ENCODE measurements at regions not wholly inside any gene's neighbourhood (a gene's known extent, or its start where the extent isn't known, plus 50 kb on each side); places are given as distances from the start of the nearest gene placed in this dataset.
"Not testable (repeated sequence)": the region's sequence is repeated elsewhere in the genome, so short reads cannot be mapped to it uniquely, and the experiment has no call there.

DNA sequence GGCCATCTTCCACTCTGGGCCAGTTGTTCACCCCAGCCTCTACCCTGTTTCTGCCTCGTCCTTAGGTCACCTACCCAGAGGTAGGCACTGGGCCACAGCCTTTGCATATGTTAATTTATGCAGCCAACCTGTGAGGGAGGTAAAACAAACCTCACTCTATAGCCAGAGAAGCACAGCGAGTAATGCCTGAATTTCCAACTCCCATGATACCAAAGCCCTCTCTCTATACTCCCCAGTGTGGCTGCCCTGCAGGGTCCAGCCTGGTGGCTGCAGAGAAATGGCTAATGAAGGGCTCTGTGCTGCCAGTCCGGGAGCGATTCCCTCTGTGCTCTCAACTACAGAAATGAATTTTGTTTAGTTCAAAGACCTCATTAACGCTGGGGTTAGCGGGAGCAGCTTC is 397.0 kb upstream of the CCL2 start:
- DNase-seq: no peak

DNA sequence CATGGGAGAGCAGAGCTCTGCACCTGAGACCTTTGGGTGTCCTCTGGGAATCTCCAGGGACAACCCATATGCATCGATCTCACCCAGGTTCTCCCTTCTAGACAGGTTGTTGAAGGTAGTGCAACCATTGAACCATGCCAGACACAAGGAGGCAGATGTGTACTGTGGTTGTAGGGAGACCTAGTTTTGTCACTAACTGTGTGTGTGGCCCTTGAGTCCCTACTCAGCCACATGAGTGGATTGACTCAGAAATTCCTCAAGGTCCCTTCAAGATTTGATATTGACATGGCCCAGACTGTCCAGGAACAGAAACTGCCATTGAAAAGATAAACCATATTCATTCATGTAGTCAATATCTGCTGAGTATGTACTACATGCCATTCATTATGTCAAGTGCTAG is 396.4 kb upstream of the CCL2 start:
- no peak for DNase-seq

DNA sequence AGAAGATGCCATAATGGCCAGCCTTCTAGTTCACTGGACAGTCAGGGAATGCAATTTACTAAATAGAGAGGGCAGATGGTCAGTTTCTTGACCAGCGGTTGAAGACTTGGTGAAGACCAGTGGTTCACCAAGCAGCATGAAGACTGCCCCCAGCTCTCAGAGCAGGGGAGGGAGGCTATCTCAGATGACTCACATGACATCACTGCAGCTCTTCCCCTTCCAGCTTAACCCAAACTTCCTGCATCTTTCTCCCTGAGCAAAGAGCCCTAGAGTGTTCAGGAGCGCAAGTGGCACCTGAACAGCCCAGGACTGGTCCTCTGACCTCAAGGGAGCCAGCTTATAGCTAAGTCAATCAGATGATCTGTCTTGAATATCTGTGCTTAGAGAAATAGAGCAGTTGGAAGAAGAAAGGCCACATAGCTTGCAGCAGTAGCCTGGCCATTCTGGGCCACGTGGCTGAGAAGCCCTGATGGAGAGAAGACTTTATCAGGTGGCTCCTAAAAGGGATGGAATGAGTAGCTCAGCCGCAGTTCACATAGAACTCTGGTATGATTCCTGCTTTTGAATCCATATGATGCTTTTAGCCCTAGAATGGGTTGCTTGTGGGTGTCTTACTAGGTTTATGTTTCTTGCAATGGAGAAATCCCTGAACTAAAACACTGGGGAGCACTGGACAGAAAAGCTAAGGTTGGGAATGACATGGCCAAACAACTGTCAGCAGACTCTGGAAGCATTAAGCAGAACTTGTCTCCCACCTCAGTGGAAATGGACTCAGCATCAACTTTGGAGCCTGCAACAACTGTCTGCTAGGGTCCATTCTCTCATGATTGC is 392.1 kb upstream of the CCL2 start:
- no peak for DNase-seq

DNA sequence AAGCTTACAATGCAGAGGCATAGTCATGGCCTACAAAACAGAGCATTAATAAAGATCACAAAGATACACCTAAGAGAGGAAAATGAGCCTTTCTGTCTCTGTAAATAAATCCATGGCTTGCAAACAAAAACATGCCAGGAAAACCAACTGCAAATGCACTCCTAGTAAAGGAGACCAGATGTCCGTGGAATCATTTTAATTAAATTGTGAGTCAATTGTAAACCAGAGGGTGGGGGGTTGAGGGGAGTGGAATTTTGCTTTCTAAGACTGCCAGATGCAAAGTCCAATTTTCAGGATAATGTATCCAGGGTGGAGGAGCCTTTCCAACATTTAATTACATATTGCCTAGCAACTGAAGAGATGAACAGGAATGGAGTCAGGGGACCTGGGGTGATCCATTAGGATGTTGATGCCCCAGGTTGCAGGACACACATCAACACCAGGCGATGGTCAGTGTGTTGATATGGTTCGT is 390.3 kb upstream of the CCL2 start:
- DNase-seq: no peak

DNA sequence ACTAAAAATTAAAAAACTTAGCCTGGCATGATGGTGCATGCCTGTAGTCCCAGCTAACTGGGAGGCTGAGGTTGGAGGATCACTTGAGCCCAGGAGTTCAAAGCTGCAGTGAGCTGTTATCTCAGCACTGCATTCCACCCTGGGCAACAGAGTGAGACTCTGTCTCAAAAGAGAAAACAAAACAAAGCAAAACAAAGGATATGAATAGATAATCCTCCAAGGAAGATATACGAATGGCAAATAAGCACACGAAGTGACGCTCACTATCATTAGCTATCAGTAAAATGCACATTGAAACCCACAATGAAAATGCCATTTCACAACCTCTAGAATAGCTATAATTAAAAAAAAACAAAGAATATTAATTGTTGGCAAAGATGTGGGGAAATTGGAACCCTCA is 386.2 kb upstream of the CCL2 start:
- no peak for DNase-seq

DNA sequence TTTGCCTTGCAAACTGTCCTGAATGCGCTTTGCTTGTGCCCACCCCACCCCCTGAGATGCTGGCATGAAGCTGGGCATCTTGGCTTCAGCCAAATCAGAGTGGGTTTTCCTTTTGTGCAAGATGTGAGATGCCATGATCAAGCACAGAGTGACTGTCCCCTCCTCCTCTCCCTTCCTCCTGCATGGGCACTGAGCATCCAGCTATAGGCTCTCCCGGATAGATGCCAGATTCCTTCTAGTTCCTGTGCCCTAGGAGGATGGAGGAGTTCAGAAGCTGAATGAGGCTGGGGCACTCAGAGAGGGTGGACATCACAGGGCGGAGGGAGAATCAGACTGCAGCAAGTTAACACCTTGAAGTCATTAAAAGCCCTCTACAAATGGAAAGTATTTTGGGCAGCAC is 384.1 kb upstream of the CCL2 start:
- no peak for DNase-seq

DNA sequence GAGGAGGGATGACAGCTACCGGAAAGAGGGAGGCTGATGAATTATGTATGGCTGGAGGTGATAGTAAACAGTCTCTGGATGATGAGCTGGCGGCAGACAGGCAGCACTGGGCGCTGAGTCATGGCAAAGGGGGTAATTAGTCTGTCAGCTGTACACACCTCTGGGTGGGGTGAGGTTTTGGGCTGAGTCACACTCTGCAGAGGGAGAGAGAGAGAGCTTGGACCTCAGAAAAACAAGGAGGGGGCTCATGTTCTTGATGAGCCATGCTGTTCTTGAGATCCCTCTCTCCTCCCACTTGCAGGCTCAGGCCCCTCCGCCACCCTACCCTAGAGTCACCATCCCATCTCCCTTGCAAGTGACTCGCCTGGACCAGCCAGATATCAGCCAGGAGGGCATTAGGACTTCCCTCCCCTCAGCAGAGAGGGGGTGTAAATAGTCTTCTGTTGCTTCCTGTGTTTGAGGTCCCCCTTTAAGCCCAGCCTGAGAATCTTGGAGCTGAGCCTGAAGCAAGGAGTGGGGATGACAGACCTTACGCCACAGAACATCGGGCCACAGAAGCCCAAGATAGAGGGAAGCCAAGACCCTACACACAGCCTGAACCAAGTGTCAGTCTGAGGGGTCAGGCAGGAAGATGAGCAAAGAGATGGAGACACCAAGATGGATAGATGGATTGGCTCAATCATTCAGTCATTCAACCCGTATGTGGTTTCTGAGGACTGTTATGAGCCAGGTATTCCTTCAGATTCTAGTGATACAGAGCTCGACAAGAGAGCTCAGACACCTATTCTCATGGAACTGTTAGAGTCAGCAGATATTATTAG is 383.2 kb upstream of the CCL2 start:
- DNase-seq: no peak

DNA sequence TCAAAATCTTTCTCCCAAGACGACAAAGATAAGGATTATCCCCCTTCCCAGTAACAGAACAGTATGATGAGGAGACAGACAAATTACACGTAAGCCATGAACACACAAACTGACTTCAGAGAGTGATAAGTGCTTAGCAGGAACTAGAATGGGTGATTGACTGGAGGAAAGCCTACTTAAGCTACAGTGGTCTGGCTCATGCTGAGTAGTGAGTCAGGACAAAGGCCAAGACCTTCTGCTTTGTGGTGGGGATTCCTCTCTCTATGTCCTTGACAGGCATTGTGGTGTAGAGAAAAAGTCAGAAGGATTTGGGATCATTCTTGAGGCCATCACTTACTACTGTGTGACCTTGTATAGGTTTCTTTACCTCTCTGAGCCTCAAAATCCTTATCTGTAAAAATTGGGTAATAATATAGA is 381.9 kb upstream of the CCL2 start:
- no peak for DNase-seq

DNA sequence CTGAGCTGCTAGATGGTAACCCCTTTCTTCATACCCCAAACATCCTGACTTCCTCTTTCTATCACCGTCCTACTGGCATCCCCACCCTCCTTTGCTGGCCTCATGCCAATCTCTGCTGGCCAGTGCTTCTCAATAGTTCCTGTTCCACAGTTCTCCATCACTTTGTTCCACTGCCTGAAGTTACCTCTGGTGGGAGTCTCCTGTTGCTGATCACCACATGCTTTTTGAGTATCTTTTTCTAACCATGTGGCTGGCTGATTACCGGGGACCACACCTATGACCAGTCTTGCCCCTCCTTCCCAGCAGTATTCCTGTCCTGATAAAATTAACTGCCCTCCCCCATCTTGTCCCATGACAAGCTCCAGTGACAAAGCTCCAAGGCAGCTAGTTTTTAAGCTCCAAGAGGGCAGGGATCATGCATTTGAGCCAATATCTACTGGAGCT is 380.4 kb upstream of the CCL2 start:
- no peak for DNase-seq

DNA sequence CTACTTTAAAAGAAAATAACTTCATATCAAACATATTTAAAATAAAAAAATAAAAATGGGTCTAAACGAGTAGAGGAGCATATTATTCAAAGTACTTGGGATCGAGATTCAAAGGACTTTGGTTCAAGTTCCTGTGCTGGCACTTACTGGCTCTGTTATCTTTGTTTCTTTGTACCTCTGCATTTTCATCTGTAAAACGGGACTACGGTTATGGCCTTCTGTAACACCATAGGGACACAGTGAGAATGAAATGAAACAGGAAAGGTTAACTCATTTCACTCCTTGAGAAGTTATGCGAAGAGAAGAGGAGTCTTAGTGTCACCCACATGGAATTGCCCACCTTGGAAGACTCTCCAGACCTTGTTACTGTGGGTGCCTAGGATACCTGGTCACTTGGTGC is 379.1 kb upstream of the CCL2 start:
- DNase-seq: no peak

DNA sequence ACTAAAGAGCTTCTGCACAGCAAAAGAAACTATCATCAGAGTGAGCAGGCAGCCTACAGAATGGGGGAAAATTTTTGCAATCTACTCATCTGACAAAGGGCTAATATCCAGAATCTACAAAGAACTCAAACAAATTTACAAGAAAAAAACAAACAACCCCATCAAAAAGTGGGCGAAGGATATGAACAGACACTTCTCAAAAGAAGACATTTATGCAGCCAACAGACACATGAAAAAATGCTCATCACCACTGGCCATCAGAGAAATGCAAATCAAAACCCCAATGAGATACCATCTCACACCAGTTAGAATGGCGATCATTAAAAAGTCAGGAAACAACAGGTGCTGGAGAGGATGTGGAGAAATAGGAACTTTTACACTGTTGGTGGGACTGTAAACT is 372.8 kb upstream of the CCL2 start:
- not testable (repeated sequence) for DNase-seq

DNA sequence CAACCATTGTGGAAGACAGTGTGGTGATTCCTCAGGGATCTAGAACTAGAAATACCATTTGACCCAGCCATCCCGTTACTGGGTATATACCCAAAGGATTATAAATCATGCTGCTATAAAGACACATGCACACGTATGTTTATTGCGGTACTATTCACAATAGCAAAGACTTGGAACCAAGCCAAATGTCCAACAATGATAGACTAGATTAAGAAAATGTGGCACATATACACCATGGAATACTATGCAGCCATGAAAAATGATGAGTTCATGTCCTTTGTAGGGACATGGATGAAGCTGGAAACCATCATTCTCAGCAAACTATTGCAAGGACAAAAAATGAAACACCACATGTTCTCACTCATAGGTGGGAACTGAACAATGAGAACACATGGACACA is 372.4 kb upstream of the CCL2 start:
- not testable (repeated sequence) for DNase-seq

DNA sequence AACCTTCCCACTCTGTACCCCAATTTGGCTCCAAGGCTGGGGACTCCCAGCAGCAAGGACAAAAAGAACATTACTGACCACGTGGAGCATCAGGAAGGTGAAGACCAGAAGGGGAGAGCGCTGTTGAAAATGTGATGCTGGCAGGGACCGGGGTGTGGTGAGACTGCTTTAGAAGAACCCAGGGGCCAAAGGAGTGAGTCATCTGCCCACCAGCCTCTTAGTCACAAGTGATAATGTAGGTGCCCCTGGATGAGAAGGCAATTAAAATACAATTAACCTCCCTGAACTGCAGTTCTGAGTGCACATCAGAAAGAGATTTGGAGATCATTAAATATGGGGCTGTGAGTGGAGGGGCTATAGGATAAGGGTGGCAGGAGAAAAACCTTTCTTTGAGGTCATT is 366.6 kb upstream of the CCL2 start:
- no peak for DNase-seq

DNA sequence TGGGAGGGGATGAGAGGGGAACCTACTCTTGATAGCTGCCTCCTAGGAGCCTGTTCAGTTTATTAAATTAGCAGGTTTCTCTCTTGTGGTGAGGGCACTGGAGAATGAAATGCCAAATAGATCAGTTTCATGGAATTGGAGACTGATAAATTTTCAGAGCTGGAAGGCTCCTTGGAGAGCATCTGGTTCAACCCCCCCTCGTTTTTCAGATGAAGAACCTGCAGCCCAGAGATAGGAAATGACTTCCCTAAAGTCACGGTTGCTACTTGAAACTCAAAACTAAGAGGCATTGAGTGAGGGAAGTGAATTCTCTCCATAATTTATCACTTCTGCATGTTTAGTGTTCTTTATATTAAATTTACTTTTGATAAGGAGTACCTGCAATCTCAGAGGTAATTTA is 366.0 kb upstream of the CCL2 start:
- DNase-seq: no peak

DNA sequence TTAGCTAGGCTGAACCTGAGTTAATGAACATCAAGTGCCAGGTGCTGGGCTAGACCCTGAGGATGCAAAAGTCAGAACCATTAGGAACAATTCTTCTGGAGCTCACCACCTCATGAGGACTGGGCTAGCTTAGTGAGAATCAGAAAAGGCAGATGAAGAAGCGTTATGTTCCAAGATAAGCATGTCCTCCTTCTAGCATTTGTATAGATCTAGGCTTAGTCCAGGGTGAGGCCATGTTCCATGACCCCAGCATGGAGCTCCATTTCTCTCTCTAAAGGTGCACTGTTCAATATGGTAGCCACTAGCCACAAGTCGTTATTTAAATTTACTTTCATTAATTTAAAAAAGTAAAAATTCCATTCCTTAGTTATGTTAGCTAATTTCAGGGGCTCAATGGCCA is 365.3 kb upstream of the CCL2 start:
- DNase-seq: no peak

DNA sequence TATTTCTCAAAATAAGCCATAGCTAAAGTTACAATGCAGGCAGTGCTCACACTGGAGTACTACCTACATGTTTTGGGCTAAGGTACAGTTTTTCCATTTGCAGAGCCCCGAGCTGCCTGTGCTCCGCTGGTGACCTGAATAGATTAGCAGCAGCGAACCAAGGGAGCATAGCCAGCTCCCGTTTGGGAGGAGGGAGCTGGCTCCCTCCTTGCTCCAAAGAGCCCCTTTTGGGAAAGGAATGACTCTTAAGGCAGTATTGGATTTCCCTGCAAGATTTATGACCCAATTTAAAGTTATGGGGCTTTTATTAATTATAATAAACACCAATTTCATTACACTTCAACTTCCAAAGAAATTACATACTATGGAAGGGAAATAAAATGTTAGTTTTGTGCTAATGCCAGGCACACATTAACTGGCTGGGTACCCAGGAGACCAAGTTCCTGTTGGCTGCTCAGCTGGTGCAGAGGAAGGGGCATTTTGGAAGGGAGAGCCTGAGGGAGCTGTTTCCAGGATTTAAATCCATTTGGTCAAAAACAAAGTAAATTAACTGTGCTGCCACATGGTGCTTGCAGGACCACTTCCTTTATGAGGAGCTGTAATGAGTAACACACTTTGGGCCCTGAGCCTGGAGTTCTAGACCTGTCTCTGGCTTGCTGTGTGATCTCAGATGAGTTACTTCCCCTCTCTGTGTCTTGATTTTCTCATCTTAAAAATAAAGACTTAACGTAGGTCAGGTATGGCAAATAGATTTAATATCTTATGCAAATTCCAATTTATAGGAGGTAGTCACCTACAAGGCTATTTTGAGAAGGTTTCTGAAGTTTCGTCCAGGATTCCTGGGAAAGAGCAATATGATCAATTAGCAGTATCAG is 362.1 kb upstream of the CCL2 start:
- DNase-seq: no peak

DNA sequence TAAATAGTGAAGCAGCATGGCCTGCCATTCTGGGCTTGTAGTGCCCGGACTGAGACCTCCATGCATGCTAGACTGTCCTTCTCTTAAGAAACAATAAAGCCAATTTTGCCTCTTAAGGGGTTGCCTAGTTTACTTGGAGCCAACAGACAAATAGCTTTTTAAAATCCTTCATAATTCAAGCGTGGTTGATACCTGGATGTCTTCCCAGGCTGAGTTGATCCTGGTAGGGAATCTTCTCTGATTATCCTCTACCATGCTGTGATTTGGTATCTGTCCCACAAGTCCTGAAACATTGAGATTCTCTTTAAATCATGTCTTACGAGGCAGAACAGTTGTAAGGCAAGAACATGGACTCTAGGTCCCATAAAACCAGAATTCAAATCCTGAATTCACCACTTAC is 359.6 kb upstream of the CCL2 start:
- no peak for DNase-seq

DNA sequence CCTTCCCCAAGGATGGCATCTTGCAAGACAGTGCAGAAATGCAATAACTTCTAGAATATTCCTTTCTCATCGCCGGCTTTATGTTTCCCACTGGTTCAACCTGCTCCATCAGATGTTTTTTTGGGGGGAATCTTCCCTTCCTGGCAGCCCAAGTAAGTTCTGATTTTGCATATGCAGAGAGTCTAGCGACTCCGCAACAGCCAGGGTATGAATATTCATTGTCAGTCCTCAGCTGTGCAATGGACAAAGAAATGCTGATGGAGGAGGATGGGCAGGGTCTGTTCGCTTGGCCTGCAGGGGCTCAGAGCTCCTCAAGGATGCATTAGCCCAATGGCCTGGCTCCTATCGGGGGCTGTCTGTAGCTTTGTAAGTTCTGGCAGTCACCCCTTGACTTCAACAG is 358.8 kb upstream of the CCL2 start:
- DNase-seq: no peak

DNA sequence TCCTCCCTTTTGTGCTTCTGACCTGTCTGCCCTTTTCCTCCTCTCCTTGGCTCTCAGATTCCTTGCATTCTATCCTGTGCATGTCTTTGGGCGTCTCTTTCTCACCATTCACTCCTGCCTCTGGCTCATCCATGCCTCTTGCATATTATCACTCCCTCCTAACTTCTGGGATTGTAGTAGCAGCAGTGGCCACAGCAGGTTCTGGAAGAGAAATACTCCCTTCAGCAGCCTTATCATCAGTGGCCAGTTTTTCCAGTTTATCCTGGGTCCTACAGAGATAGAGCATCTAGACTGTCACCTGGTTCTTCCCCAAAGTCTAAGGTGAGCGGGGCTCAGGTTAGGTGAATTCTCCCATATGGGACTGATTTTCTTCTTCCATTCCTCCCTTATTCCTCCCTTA is 354.0 kb upstream of the CCL2 start:
- DNase-seq: no peak

DNA sequence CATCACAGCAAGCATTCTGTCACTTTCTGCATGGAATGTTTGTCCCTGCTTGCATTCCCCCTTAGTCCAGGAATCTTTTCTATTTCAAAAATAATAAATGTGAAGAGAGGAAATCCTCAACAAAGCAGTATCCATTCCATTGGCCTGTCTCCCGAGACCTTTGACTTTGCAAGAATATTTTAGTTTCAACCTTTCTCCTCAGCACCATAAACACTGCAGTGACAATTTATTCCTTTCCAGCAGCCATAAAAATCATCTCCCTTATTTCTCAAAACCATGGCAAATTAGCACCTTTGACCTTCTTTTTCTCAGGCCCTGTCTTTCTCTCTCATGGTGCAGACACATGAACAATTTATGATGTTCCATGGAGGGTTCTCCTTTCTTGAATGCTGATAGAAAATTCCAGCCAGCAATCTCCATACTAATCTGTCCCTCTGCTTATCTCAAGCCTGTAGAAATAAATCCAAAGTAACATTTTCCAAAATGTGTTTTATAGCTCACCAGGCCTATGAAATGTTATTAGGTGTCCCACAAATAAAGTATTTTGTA is 352.1 kb upstream of the CCL2 start:
- no peak for DNase-seq

DNA sequence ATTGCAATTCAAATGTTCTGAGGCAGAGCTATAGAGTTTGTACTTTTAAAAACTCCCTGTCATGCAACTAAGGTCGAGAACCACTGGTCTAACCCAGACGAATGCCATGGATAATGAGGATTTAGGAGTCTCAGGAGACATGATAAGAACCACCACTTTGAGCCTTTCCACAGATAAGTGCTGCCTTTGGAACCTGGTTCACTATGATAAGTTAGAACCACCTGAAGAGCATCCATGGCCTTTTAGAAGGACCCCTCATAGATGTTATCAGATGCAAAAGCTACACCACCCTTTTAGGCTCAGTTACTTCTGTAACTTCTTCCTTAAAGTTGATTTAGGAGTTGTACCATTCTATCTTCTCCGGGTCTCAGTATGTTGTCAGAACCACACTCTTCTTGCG is 350.6 kb upstream of the CCL2 start:
- no peak for DNase-seq

DNA sequence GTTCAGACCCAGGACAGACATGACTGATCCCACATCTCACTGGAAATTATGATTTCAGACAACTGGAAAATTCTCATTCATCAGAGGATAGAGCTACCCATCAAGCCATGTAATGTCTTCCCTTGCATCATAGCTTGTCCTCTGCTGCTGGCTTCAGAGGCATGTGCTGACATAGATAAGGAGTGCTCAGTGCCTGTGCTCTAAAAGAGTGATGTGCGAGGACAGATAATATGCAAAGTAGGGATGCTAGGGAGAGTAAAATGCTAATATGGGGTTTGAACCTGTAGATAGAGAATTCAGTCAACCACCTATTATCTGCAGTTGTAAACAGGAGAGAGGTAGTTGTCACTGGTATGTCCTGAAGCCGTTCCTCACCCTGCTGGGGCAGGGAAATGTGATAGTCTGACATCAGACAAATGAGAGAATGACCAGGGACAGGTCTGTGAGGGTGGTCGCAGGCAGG is 349.7 kb upstream of the CCL2 start:
- DNase-seq: no peak
